HG03469 (cell line): ENCODE measurements at regions not wholly inside any gene's neighbourhood (a gene's known extent, or its start where the extent isn't known, plus 50 kb on each side); places are given as distances from the start of the nearest gene placed in this dataset.
A peak's percentile ranks its signal among the peaks of the same experiment; 100 is the strongest.

Experiments
- ATAC-seq: cut with Tn5 transposase; IDR thresholded peaks from one replicate; pipeline ENCODE4 v1.9.1; 2021; ENCODE audit warnings: mild to moderate bottlenecking, moderate library complexity, moderate number of reproducible peaks; ENCODE audit not compliant: unreplicated experiment

DNA sequence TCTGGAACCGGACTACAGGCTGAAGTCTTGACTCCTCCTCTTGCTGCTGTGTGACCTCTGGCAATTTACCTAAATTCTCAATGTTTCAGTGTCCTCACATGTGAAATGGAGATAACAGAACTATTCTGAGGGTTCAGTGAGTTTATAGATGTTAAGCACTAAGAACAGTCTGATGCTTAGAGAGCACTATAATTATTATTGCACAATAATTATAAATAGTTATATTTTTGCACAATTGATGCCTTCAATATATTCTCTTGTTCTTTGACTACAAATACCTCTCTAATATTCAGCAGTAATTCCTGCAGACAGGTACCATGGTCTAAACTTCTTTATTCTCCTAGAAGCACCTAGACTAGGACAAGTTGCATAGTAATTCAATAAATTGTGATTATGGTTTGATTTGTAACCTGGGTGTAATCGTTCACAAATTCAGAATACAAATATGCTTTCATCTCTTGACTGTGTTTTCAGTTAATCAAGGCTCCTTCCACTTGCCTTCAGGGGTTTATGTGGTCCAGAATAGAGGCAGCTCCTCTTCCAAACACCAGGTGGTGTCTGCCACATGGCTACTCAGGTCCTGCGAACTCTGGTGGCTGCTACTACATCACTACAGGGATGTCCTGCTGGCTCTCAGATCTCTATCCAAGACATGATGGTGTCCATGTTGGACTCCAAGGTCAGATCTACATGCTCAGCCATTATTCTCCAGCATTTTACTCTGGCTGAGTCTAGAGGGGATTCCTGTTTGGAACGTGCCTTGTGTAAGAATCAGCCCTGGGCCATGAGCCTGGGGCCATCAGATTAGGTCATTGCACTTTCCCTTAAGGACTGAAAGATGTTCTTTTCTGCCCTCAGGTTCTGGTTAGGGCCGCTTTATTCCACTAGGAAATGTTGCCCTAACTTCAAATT lies 103.4 kb downstream of the QRFPR start:
- ATAC-seq = peak; percentile 29

DNA sequence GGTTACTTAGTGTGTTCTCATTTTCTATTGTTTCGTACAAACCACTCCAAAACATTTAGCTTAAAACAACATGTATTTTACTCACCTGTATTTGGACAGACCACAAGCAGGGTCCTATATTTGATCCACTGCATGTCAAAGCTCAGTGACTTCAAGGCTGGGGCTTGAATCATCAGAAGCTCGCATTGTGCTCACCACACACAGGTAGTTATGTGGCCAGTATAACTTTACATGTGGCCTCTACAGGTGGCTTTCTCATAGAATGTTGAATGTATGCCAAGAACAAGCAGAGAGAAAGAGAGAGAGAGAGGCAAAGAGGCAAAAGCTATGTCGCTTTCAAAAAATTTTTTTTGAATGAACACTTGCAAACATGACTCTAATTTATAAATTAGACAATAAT lies 107.6 kb downstream of the QRFPR start:
- ATAC-seq = no peak

DNA sequence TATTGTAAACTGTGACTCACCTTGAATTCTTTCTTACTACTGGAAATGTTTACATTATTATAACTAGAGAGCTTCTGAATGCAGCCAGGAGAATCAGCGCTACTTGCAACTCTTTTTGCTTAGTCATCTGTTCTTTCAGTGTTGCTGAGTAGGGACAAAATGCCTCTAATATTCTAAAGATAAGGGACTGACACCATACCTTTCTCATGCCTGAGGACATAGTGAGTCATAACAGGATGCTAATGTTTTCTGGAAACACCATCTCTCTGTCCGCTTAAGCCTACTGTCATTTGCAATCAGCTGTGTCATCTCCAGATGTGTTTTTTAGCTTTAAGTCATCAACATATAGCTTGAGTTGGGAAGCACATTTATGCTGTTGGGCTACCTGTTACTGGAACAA lies 108.3 kb downstream of the QRFPR start:
- ATAC-seq = peak; percentile 89

DNA sequence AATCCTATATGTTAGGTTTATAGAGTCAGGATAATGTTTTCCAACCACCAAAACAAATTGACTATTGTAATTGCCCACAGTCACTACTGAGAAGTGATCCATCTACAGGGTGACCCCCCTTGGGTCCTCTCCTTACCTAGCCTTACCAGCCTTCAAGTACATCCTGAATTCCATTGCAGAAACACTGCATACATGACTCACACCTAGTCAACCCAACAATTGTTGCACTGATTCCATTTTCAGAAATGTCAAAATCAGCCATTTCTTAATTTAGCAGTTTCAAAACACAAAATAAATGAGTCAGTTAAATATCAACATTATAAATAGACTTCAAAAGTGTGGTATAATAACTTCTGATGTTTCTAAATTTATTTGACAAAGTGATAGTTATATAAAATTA lies 106.3 kb upstream of the TNIP3 start:
- ATAC-seq = no peak

DNA sequence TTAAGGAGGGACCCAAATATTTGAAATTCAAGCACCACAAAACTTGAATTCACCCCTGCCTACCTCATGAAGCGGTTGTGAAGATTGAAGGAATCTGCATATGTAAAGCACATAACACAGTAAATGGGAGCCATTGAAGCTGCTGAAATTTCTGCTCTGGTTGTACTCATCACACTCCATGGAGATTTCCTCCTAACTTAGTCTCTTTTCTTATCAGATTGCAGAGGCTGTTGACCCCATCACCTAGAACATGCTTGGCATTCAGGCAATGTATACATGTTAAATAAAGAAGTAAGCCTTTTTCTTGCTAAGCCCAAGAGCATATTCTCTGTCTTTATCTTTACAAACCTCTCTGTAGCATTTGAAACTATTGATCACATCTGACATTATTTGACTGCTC lies 104.9 kb upstream of the TNIP3 start:
- no peak for ATAC-seq

DNA sequence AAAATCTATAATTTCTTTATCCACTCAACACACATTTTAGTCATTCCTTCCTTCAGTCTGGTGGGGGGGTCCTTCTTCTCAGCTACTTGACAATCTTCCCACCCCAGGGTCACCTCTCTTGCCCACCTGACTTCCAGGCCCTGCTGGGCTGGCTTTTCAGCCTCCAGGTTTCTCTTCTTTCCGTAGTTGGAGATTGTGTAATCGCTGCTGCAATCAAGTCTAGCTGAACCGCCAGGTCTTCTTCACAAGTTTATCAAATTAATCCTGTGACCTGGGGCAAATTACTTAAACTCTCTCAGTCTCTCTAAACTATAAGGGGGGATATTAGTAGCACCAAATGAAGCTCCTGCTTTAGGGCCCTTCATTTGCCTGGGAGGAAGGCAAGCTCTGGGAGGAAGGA lies 102.9 kb upstream of the TNIP3 start:
- no peak for ATAC-seq

DNA sequence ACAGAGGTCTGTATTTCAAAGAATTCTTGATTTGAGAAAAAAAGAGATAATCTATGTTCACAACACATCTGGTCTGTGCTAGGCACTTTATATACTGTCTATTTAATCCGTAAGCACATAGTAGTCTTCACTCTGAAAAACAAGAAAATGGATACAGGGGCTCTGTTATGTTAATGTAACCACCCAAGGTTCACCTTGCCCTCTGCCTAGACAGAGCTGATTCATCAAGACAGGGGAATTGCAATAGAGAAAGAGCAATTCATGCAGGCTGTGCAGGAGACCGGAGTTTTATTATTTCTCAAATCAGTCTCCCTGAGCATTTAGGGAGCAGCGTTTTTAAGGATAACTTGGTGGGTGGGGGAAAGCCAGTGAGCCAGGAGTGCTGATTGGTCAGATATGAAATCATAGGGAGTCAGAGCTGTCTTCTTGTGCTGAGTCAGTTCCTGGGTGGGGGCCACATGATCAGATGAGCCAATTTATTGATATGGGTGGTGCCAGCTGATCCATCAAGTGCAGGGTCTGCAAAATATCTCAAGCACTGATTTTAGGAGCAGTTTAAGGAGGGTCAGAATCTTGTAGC lies 92.9 kb upstream of the TNIP3 start:
- ATAC-seq = no peak

DNA sequence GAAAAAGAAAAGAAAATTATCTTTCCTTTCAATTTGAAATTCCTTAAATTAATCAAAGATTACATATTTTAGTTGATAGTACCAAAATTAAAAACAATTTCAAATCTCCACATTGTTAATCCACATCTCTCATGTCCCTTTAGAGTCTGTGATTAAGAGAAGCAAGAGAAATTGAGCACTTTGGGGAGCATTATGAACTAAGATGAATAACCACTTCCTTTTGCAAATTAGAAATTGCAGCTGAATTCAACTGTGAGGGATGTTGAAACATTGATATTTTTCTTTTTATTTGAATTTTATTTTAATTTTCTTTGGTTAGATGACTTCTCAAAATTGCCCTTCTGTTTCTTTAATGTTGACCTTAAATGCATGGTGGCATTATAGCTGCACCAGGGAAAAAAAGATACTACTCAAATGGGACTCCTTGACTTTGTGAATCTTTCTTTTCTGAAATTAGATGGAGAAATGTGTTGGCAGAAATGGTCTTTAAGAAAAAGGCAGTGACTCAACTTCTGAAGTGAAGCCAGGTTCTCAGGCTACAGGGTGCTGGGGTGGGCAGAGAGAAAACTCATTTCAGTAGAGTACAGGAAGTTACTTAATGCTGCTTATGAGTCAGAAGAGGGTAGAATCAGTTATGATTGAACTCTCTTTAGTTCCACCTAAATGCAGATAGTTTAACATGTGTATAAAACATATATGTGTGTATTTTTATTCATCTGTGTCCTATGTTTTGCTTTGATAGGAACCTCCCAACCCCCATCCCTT lies 92.0 kb upstream of the TNIP3 start:
- ATAC-seq = peak; percentile 100

DNA sequence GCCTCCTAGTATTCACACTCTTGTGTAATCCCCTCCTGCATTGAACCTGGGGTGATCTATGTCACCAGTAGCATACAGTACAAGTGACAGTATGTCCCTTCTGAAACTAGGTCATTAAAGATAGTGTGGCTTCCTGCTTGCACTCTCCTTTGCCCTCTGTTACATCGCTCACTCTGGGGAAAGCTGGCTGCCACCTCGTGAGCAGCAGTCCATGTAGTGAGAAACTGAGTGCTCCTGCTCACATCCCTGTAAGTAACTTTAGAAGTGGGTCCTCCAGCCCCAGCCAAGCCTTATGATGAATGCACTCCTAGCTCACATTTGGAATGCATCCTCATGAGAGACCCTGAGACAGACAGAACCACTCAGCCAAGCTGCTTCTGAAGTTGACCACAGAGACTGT lies 89.8 kb upstream of the TNIP3 start:
- ATAC-seq = no peak

DNA sequence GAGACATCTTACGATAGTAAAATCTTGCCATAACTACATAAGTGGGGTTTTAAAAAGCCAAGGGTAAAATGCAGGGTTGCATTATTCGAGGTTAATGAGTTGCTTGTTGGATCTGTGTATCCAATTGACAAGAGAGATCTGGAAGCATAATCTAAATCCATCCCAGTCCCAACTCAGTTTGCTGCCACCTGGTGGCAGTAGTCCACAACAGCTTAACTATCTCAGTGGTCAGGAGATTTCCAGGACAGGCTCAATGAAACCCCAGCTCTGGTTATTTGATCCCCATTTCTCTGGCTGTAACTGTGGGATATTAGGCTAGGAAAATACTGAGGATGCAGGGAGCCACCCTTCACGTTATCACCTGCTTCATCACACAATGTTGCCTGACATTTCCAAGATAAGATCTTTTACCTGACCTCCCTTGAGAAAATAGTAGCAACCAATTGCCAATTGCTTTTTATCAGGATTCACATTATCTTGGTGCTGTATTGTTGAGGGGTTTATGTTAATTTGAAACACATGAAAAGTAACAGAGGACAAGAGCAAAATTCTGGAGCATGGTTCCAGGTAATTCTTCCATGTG lies 88.2 kb upstream of the TNIP3 start:
- peak; percentile 27 for ATAC-seq

DNA sequence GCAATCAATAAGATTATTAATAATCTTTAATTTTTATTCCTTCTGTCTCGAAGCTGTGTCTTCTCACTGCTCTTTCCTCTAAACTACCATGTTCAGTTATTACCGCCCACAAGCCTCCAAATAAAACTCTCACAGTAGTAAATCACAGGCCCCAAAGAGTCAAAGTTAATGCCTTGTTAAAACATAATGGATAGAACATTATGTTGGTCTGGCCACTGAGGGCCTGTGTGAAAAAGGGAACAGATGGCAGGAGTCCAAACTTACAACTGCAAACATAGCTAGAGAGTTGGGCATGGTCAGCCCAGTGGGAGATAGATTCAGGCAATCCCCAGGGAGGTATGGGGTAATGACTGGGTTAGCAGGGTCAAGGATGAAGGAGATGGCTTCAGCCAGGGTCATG lies 84.6 kb upstream of the TNIP3 start:
- no peak for ATAC-seq

DNA sequence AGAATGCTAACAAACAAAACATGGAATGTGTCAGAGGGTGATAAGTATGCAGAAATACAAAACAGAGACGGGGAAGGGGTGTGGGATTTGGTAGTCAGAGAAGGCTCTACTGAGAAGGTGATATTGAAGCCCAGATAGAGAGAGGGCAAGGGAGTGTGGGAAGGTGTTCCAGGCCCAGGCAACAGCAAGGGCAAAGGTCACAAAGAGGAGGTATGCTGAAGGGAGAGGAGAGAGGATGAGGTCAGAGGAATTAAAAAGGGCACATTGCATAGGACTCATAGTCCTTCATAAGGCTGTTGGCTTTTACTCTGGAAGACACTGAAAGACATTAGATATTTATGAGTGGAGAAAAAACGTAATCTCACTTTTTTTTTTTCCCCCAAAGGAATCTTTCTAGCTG lies 82.6 kb upstream of the TNIP3 start:
- no peak for ATAC-seq

DNA sequence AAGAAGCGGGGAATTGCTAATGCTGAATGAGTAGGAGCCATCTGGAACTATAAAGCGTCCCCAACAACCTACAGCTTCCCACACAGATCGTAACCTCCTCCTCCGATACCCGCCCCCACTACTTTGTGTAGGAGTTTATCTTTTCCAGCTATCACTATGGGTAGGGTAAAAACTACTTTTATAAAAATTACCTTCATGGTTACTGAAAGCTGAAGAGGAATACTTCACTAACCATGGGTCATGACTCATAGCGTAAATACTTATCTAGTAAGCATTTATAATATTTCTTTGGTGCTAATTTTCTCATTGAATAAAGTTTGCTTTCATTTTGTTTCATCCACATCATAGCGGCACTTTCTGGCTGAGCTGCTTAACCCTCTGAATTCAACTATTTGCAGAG lies 79.4 kb upstream of the TNIP3 start:
- ATAC-seq = no peak

DNA sequence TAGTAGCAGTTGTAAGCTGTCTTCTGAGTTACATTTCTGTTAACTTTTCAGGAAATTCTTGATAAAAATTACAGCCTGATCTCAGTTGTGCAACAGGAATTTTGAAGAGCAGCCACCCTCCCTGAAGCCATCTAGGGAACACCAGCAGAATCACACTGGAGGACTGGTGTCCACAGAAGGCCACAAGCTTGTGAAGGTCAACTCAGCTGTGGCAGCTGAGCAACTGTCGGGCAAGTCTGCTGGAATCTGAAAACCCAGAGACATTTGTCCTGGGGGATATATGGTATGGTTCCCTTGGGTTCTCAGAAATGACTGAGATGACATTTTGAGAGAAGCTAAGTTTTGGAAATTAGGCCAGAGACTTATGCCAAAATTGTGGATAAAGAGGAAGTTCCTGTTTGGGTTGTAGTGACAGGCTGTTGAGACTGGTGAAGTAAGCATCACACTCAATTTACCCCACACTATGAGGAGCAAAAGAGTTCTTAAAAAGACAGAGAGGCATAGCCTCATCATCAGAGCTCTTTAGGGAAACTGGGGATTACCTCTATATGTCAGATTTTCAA lies 78.1 kb upstream of the TNIP3 start:
- no peak for ATAC-seq

DNA sequence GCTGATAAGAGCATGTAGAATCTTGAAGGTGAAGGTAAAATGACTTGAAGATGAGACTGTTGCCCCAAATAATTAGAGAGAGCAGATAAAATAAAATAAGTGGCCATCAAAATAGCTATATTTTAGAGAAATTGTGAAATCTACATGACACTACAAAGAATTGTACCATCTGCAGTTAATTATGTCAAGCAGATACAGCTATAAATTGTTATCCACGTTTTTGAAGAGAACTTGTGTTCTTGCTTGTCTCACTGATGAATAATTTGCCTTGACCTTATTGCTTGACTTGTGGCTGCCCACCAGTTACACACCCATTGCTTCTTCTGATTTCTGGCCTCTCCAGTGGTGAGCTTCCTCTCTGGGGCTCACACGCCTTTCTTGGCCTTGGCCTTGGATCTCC lies 75.8 kb upstream of the TNIP3 start:
- ATAC-seq = no peak

DNA sequence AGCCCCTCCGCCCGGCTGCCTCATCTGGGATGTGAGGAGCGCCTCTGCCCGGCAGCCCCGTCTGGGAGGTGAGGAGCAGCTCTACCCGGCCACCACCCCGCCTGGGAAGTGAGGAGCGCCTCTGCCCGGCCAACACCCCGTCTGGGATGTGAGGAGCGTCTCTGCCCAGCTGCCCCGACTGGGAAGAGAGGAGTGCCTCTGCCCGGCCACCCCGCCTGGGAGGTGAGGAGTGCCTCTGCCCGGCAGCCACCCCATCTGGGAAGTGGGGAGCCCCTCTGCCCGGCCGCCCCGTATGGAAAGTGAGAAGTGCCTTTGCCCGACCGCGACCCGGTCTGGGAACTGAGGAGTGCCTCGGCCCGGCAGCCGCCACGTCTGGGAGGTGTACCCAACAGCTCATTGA lies 74.3 kb upstream of the TNIP3 start:
- no peak for ATAC-seq

DNA sequence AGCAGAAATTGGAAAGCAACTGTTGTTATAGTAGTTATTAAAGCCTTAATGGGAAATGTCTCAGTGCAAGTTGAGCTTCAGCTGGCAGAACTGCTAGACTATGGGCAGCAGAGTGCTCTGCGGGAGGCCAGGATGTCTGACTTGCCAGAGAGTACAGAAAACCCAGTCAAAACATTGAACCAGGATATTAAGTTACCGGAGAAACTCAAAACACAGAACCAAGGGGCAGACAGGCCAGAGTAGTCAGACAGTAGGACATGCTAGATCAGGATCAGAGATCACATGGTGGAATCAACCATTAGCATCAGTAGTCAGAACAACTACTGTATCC lies 72.9 kb upstream of the TNIP3 start:
- no peak for ATAC-seq

DNA sequence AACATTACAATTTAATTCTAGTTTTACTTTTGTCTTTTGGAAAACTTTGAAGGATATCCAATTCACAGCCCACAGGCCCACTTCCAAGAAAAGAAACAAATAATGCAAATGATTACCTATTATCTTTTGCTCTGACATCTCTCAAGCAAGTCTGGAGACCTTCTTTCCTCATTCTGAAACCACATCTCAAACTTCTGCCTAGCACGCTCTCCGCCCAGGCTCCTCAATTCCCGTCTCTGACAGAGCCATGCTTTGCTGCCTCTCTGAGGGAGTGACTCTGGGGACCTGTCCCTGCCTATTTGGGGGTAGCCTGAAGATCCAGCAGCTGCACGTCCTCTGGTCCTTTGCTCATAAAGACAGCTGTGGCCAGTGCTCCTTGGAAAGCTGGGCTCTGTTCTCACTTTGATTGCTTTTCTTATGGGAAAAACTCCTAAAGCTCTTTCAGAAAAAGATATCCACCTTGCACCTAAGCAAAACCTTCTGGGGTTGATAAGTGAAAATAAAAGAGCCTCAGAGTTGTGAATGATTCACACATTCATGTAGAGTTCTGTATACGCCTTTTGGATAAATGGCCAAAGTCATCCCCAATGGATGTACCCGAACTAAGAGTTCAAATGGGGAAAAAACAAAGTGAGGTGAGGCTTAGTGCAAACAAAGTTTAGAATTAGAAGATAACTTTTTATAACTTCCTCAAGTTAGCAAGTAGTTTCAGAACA lies 72.4 kb upstream of the TNIP3 start:
- ATAC-seq = no peak

DNA sequence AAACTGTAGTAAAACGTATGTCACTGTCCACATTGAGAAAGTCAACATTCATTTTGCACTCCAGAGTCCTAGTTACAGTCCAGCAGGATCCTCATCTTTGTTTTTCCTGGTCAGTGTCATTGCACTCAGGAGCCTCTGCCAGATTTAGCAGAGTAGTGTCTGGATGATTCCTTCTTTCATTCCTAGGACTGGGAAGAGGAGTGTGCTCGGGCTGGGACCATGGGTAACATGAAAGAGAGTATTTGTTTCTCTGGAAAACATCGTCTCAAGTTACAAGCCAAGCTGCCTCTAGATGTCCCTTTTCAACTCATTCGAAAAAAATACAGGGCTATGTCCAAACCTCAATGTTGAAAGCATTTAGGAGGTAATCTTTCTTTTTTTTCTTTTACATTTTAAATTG lies 69.9 kb upstream of the TNIP3 start:
- no peak for ATAC-seq

DNA sequence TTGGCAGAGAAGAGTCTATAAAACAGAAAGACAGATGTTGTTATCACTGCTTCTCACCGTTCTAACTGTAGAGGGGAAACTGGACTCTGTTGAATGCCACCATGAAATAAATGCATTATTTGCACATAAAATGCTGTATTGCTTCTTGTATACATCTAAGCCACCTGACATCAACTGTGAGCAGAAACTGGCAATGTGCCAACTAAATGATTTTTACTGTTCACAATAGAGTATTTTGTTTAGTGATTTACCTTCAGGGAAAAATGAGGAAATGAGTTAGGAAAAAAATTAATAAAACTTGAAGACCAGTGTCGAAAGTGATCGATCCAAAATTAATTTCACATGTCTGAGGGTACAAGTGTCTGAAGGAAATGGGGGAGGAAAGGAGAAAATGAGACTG lies 65.9 kb upstream of the TNIP3 start:
- no peak for ATAC-seq

DNA sequence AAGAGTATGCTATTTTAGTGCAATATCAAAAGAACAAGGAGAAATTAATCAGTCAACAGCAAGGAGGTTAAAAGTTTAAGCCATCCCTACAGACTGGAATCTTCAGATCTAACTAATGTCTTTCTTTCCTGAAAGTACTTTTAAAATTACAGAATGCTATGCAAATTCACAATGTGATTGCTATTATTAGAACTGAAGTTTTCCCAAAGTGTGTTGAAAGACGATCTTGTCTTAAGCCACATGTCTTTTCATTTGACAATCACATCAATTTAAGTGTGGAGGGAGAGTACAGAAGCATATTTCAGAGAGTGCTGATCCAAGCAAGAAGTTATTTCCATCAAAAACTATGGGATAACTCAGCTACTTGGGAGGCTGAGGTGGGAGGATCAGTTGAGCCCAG lies 64.7 kb upstream of the TNIP3 start:
- ATAC-seq = no peak
